ENCODE measurements at regions not wholly inside any gene's neighbourhood (a gene's known extent, or its start where the extent isn't known, plus 50 kb on each side); places are given as distances from the start of the nearest gene placed in this dataset.

DNA sequence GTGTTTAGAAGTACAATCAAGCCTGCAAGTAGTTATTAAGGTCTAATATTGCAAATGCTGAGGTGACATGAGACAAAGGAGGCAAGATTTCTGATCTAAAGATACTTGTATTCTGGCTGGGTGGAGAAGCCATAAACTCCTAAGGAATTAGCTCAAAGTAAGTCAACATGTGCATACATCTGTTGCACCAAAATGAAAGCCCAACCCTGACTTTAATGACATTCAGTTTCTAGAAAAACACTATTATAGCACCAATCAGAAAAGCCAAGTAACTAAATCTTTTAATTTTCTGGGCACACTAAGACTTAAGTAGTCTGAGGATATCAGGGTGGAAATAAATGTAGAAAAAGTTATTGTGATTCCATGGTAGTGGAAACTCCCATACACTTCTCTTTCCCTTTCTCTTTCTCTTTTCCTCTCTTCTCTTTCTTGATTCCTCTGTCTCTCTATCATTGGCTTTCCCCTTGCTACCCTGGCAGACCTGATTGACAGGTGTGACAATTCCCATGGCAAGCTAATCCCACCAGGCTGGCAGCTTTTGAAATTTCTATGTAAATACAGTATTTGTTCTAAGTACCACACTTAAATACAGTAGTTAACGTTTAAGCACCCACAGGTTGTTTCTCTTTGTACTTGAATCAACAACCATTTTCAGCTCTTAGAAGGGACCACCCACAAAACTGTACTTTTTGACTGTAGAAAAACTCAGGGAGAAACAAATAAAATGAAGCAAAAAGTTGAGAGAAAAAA lies 528.4 kb upstream of the SEMA6D start:
- no peak for TF ChIP-seq TEAD4 (IDR thresholded peaks at IDR 0.05)
- no peak for TF ChIP-seq EP300 (IDR thresholded peaks at IDR 0.05; ENCODE audit: borderline replicate concordance)
- TF ChIP-seq, protein P1, sequence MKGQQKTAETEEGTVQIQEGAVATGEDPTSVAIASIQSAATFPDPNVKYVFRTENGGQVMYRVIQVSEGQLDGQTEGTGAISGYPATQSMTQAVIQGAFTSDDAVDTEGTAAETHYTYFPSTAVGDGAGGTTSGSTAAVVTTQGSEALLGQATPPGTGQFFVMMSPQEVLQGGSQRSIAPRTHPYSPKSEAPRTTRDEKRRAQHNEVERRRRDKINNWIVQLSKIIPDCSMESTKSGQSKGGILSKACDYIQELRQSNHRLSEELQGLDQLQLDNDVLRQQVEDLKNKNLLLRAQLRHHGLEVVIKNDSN (IDR thresholded peaks at IDR 0.05) = no peak
- TF ChIP-seq RAD21 (IDR thresholded peaks at IDR 0.05; ENCODE audit: low read depth) = no peak
- no peak for TF ChIP-seq FOXM1 (IDR thresholded peaks at IDR 0.05; ENCODE audit: borderline replicate concordance, low read depth)
- TF ChIP-seq YY1 (IDR thresholded peaks at IDR 0.05; ENCODE audit: low read depth) = no peak
- TF ChIP-seq, protein P2, sequence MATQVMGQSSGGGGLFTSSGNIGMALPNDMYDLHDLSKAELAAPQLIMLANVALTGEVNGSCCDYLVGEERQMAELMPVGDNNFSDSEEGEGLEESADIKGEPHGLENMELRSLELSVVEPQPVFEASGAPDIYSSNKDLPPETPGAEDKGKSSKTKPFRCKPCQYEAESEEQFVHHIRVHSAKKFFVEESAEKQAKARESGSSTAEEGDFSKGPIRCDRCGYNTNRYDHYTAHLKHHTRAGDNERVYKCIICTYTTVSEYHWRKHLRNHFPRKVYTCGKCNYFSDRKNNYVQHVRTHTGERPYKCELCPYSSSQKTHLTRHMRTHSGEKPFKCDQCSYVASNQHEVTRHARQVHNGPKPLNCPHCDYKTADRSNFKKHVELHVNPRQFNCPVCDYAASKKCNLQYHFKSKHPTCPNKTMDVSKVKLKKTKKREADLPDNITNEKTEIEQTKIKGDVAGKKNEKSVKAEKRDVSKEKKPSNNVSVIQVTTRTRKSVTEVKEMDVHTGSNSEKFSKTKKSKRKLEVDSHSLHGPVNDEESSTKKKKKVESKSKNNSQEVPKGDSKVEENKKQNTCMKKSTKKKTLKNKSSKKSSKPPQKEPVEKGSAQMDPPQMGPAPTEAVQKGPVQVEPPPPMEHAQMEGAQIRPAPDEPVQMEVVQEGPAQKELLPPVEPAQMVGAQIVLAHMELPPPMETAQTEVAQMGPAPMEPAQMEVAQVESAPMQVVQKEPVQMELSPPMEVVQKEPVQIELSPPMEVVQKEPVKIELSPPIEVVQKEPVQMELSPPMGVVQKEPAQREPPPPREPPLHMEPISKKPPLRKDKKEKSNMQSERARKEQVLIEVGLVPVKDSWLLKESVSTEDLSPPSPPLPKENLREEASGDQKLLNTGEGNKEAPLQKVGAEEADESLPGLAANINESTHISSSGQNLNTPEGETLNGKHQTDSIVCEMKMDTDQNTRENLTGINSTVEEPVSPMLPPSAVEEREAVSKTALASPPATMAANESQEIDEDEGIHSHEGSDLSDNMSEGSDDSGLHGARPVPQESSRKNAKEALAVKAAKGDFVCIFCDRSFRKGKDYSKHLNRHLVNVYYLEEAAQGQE (IDR thresholded peaks at IDR 0.05; ENCODE audit: low read depth) = no peak
